ENCODE measurements at regions not wholly inside any gene's neighbourhood (a gene's known extent, or its start where the extent isn't known, plus 50 kb on each side); places are given as distances from the start of the nearest gene placed in this dataset.

- no peak for TF ChIP-seq CTCF (IDR thresholded peaks at IDR 0.05)
- no peak for TF ChIP-seq POLR2A (IDR thresholded peaks at IDR 0.05)
- no peak overlapping the region for H3K4me3 ChIP-seq (replicated peaks in 1 of 3)
- H3K27me3 ChIP-seq, result no peaks in the 10 kb centered on the region
- H3K9me3 ChIP-seq, result no peaks in the 10 kb centered on the region
- intact Hi-C loops (cut with DNase I), result no loop called here
- 89 to 91% methylated on average over 2 of the region's 2 CpGs for WGBS, 2 donors
- H3K27ac ChIP-seq, result no peak overlapping the region
- no peak for DNase-seq
- no peaks in the 10 kb centered on the region for H3K36me3 ChIP-seq
- H3K4me1 ChIP-seq, result no peaks in the 10 kb centered on the region
Observed at GRCh38 chr2:147310335-147311057, 534.3 kb upstream of the ACVR2A start.

- intact Hi-C loops (cut with DNase I), result no loop called here
- WGBS, 2 donors, result 89 to 90% methylated on average over 3 of the region's 3 CpGs
- no peak for DNase-seq
- TF ChIP-seq CTCF (IDR thresholded peaks at IDR 0.05), result no peak
- no peak for TF ChIP-seq POLR2A (IDR thresholded peaks at IDR 0.05)
- Histone ChIP-seq H3K27me3 (no peaks in the 10 kb centered on the region), H3K4me1 (no peaks in the 10 kb centered on the region), H3K9me3 (no peaks in the 10 kb centered on the region), H3K27ac (no peak overlapping the region), H3K4me3 (replicated peaks in 1 of 3) (no peak overlapping the region), H3K36me3 (no peaks in the 10 kb centered on the region)
Observed at GRCh38 chr2:147297820-147298219, 547.0 kb upstream of the ACVR2A start.

GRCh38 chr2:147294825-147295392, 549.9 kb upstream of the ACVR2A start:
- Histone ChIP-seq H3K36me3 (no peaks in the 10 kb centered on the region), H3K27ac (no peak overlapping the region), H3K4me3 (replicated peaks in 1 of 3) (no peak overlapping the region), H3K27me3 (no peaks in the 10 kb centered on the region), H3K9me3 (no peaks in the 10 kb centered on the region), H3K4me1 (no peaks in the 10 kb centered on the region)
- WGBS, 2 donors, result 73% methylated on average over 2 of the region's 2 CpGs
- intact Hi-C loops (cut with DNase I), result no loop called here
- DNase-seq, result no peak
- TF ChIP-seq POLR2A (IDR thresholded peaks at IDR 0.05) (no peak), CTCF (IDR thresholded peaks at IDR 0.05) (no peak)

GRCh38 chr2:147293991-147294824, 550.6 kb upstream of the ACVR2A start:
- H3K4me3 ChIP-seq (replicated peaks in 1 of 3), result no peak overlapping the region
- H3K4me1 ChIP-seq, result no peaks in the 10 kb centered on the region
- intact Hi-C loops (cut with DNase I), result no loop called here
- TF ChIP-seq CTCF (IDR thresholded peaks at IDR 0.05) (no peak), POLR2A (IDR thresholded peaks at IDR 0.05) (no peak)
- no peaks in the 10 kb centered on the region for H3K36me3 ChIP-seq
- H3K27me3 ChIP-seq, result no peaks in the 10 kb centered on the region
- 90% methylated on average over 4 of the region's 4 CpGs for WGBS, 2 donors
- no peaks in the 10 kb centered on the region for H3K9me3 ChIP-seq
- H3K27ac ChIP-seq, result no peak overlapping the region
- no peak for DNase-seq

- TF ChIP-seq CTCF (IDR thresholded peaks at IDR 0.05), result no peak
- no peak for TF ChIP-seq POLR2A (IDR thresholded peaks at IDR 0.05)
- H3K27ac ChIP-seq, result no peak overlapping the region
- intact Hi-C loops (cut with DNase I), result no loop called here
- no peaks in the 10 kb centered on the region for H3K36me3 ChIP-seq
- no peaks in the 10 kb centered on the region for H3K27me3 ChIP-seq
- DNase-seq, result no peak
- no peaks in the 10 kb centered on the region for H3K9me3 ChIP-seq
- no peak overlapping the region for H3K4me3 ChIP-seq (replicated peaks in 1 of 3)
- H3K4me1 ChIP-seq, result no peaks in the 10 kb centered on the region
Observed at GRCh38 chr2:147288131-147288530, 556.7 kb upstream of the ACVR2A start.
